COLO829 (cell line): ENCODE measurements at regions not wholly inside any gene's neighbourhood (a gene's known extent, or its start where the extent isn't known, plus 50 kb on each side); places are given as distances from the start of the nearest gene placed in this dataset.

Experiments
- DNase-seq: peaks from one replicate; pipeline ENCODE4 v3.0.0; 2012; ENCODE audit warnings: low spot score

DNA sequence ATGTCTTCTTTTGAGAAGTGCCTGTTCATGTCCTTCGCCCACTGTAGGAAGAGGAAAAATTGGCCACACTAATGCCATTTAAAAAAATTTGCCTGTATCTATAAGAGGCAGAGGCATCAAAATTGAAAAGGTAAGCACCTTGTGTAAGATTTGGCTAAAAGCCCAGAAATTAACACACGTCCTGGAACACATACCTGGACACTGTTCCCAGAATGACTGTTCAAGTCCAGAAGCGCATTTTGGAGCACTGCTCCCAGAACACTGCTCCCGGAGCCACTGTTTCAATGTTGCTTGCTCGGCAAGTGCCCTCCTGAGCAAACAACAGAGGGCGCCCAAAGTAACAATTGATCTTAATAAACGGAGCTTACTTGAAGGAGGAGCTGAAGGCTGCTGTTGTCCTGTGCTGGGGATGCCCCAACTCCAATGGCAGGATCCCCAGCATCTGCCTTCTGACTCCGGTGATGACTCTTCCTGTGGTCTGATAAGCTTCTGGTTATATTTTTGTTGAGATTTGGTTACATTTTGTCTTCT lies 1958.6 kb downstream of the C4orf33 start:
- no peak for DNase-seq

DNA sequence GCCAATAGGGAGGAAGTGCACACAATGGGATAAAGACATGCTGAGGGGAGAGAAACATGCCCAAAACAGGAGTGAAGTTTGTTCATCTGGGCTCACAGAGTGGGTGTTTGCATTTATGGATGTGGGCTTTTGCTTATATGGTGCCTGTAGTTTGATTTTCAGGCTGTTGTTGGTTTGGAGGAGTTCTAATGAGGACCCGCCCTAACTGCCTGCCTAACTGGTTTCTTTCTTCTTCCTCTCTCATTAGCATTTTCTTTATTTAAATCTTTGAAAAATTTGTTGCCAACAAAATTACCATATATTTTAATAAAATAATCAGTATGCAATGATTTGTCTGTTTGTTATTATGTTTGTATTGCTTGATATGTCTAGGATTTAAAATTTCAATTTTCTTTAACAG lies 1965.8 kb downstream of the C4orf33 start:
- DNase-seq, result no peak

DNA sequence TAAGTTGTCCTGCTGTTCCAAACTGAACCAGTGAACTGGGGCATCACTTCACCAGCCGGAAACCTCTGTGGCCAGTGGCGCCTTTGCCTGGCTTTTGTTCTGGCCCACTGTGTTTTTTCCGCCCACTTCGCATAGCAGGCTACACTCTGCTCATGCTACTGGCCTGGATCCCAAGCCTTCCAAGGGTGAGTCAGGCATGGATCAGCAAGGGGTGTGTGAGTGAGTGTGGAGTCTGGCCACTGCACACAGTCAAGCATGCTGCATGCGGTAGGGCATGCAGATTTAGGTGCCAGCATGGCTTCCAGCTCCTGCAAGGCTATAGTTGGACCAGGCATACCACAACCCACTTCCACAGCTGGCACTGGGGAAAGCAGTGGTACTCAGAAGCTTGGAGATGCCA lies 1967.9 kb downstream of the C4orf33 start:
- DNase-seq, result no peak

DNA sequence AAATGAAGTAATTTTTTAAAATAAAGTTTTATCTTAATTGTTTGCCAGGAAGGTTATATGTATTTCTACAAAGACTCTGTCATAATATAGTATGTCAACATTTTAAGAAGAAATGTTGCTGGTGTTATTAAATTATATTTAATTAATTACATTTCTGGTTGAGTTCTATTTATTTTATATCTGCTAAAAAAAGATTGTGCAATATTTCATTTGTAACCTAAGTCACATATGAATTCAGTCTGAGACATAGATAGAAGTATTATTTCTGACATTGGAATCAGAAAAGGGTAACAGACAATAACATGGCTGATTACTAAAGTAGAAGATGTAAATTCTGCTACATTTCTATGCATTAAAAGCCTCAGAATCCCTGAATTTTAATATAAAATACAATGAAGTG lies 1985.1 kb downstream of the C4orf33 start:
- no peak for DNase-seq

DNA sequence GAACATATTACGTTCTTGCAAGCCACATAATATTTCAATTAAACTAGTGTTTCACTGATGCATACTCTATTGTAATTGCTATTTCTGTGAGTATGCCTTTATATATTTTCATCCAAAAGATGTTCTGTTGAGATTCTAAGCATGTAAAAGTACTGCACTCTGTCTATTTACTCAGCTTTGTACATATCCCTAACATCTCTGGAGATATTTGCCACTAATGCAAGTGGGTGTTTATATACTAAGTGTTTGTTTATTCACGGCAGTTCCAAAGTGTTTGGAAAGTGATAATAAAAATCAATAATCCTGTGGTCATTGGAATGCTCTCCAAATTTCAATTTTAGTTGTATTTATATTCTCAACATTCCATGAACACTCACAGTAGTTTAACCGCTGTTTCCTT lies 1989.0 kb downstream of the C4orf33 start:
- no peak for DNase-seq

DNA sequence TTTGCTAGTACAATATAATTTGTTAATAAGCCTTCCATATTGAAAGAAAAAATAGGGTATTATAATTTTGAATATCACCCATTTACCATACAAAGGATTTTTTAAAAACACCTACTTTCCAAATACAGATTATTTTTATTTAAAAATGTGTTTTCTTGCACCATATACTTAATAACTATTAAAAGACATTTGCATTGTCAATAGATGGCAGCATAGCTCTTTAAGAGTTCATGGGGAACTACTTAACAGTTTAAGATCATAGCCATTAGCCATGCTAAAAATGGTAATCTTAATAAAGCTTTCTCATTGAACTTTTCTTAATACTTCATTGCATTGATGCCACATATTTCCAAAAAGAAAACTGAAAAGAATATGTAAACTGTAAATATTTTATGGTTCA lies 1995.9 kb downstream of the C4orf33 start:
- peak; percentile 31 for DNase-seq

DNA sequence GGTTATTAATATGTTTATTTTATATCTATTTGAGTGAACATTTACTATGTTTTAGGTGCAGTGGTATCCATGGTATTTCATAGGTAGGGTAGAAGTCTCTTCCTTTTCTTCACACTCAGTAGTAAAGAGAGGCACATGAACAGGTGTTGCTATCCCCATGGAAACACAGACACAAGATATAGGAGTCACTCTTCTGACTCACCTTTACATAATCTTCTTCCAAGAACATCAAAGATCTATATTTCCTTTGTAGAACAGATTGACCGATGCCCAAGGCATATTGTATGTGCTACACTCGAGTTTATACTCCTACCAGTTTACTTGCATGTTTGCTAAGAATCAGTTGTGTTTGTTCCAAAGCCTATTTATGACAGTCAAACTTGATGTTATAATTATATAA lies 1997.4 kb downstream of the C4orf33 start:
- no peak for DNase-seq

DNA sequence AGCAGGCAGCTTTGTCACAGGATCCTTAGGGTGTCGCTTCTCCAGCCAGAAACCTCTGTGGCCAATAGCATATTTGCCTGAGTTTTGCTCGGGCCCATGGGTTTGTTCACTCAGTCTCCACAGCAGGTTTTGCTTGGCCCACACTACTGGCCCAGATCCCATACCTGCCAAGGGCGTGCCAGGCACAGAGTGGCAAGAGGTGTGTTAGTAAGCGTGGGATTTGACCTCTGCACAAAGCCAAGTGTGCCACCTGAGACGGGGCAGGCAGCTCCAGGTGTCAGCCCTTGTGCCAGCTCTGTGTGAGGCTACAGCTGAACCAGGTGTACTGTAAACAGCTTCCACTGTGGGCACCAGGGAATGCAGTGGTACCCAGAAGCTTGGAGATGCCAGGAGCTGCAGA lies 2003.0 kb downstream of the C4orf33 start:
- DNase-seq, result no peak

DNA sequence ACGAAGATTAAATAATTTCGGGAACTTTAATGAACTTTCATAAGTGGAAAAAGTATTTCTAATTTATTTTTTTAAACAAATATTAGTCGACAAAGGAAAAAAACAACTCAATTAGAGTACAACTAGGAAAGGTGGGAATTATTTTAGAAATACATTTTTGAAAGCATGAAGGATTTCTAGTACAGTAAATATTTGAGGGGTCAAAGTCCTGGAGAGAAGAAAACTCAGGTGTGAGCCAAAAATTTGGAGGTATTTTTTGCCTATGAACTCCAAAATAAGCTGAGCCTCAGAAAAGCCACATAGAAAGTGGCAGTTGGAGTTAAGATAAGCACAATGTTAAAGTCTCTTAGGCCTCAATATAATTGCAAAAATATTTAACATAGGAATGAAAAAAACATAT lies 2017.3 kb downstream of the C4orf33 start:
- no peak for DNase-seq

DNA sequence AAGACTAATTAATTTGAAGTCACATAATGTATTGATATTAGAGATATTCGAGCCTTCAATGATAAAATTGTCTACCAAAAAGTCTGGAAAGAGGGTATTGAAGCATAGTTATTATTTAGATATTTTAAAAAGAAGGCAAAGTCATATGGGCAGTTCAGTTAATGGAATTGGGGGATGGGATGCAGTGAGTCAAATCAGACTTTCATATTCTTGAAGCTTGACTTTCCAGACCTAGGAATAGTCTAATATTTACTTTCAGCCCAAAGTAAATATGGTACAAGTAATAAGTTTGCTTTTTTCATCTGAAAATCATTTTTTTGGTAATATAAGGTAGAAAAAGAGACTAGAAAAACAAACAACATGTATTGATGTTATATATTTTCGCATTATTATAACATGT lies 2017.8 kb downstream of the C4orf33 start:
- no peak for DNase-seq

DNA sequence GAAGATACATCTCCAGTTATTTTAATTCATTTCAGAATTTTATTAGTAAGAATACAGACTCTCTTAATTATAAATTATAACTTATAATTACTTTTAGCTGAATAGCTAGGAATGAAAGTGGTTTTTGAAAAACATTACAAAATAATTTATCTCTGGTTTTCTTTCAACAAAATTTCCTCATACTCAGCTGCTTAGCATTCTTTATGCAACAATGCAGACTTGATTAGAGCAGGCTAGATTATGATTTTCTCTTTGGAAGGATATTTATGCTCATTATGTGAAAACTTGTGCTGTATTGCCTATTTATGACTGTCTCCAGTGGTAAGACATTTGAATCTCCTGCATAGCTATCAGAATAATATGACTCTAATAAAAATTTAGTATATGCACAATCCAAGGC lies 2023.7 kb downstream of the C4orf33 start:
- no peak for DNase-seq

DNA sequence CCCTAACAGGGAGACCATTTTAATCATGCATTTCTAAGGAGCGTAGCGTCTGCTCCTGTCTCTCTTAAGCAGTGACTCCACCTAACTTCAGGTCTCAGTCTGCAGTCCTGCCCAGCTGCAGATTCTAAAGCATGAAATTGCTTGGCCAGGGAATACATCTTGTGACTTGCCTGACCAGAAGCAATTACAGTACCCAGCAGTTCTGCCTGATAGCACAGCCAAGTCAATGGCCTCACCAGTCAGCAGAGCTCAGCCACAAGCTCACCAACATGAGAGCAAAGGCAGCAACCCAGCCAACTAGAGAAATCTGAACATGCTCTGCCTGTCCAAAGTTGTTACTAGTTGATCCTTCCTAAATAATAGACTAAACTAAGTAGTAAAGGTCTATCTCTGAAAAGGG lies 2011.9 kb upstream of the PCDH10 start:
- no peak for DNase-seq

DNA sequence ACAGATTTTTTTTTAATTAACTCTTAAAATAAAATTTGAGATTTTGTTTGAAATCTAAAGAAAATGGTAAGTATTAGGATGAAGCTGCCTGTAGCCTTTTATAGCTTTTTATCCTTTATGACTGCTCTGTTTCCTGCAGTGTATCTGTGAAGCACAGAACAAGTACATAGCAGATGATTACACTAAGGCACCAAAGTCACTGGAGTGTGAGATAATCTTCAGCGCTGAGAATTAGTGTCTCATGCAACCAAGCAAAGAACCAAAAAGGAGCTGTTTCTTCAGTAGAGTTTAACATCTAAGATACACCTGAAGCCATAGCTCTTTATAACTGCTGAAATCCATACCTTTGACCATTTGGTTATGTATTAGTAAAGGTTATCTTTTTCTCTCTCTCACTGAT lies 1989.8 kb upstream of the PCDH10 start:
- no peak for DNase-seq

DNA sequence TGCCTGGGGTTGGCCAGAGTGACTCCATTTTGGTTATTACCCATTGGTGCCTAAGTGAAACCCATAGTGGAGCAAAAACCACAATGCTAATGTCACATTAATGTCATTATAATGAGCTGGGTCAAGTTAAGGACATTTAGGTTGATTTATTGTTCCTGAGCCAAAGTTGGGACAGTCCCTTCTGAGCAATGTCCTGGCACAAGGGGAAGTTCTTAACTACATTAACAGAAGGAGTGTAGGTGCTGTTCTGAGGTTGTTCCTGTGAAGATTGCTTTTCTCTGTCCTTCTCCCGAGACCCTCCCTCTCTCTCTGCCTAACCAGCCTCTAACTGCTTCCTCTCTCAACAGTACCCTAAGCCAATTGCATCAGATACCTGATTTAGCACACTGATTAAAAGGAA lies 1956.8 kb upstream of the PCDH10 start:
- DNase-seq, result no peak

DNA sequence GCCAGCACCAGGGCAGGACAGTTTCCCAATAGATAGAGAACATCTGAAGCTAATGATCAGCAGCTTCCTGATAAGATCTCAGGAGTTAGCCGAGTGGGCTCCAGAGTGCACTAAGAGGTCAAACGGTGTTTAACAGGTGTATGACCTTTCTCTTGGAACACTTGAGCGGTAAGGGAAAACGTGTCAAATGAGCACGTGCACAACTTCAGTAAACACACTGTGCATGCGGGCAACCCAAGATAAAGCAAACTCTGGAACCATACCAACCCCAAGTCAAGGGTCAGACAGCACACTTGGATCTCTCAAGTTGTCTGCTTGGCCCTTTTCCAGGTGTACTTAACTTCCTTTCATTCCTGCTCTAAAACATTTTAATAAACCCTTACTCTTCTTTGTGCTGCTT lies 1941.5 kb upstream of the PCDH10 start:
- DNase-seq, result no peak

DNA sequence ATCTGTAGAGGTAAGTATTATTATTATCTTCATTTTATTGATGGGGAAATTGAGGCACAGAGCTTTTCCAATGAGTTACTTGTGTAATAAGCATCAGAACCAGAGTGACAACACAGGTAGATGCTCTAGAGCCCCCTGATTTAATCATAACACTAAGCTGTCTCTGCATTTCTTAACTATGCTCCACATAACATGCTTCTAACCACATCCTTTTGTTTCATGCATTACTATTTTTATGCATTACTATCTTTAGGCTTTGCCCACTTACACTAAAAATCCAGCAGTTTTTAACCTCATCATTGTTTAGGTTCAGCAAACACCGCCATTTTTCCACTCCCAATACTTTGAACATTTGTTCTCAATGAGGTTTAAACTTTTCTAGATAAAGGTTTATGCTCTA lies 1900.8 kb upstream of the PCDH10 start:
- no peak for DNase-seq

DNA sequence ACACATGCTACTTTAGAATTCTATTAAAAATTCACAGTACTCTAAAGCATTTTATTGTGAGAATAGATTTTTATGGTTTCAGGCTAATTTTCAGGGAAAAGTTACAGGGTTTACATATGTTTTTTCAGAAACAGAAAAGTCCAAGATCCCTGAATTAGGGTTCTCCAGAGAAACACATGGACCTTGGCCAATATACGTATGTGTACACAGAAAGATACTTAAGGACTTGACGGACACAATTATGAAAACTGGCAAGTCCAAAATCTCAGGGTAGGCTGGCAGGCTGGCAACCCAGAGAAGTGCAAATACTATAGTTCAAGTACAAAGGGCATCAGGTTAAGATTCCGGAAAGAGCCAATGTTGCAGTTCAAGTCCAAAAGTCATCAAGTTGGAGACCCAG lies 1897.8 kb upstream of the PCDH10 start:
- DNase-seq, result no peak

DNA sequence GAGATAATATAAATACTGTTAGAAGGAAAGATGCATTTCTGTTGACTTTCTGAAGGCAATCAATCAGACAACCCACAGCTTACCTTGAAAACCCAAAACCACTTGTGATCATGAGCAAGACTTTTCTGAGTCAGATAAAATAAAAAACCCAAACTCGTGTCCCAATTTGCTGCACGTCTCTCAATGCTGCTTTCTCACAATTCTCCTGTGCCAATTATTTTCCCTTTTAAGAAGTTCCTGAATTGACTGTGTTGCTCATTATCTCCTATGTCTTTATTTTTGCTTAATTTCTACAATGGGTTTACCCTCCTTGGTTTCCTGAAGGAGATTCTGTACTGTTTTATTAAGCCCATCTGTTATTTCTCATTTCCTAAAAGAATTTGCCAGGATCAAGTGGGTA lies 1891.9 kb upstream of the PCDH10 start:
- no peak for DNase-seq

DNA sequence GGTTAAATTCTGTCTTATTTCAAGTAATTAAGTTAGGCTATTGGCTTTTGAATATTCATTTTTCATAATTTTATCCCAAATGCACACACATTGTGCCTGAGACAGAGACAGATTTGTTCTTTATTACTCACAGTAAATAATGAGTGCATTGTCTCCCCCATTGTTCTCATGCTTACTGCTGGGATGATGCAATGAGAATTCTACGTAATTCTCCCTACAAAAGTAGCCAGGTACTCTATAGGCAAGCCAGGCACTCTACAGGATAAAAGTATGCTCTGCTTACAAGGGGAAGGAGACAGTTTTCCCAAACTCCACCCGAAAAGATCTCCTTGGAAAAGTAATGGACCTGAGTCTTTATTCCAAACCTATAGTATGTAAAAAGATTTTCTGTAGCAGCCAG lies 1890.7 kb upstream of the PCDH10 start:
- DNase-seq, result no peak

DNA sequence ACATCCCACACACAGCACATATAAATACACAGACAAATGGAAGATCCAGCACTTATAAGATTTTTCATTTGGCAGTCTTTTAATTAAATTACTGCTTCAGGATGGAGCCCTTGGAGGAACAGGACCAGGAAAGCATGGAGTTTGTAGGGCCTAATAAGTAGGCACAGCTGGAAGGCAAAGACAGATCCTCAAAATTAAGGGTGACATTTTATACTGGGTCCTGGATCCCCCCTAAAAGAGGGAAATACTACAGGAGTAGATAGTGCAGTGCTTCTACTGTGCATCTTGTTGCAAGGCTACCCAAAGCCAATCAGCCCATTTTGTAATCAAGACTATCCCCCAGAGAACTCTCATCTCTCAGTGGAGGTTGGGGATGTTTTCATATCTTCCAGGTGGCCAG lies 1860.7 kb upstream of the PCDH10 start:
- DNase-seq, result no peak

DNA sequence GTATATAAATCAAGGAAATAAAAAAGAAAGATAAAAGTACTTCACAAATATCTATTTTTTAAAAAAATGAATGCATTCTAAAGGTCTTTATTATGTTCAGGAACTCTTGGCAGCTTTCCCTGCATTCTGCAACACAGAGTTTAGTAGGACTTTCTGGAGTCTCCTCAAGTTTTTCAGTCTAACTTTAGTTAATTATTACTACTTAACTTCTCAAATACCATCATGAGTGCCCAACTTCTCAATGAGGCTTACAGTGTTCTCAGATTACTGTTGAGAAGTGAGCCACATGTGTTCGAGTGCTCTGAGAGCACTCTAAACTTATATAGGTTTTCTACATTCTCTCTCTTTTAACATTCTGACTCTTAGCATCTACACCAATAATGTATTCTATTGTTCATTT lies 1852.9 kb upstream of the PCDH10 start:
- no peak for DNase-seq

DNA sequence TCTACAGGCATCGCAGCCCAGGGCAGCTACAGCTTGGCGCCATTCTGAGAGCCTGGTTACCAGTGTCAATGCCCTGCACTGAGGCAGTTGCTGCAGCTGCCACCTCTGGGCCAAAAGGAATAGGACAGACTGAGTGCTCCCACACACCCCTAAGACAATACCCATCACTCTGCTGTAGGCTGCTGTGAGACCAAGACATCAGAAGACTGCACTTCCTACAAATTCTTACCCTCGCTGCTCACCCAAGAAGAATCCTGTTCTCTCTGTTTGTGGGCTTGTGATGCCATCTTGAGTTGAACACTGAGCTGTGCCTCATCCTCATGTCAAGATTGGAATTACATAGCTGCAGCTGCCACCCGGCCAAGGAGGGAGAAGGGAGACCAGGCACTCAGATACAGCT lies 1847.0 kb upstream of the PCDH10 start:
- DNase-seq, result no peak

DNA sequence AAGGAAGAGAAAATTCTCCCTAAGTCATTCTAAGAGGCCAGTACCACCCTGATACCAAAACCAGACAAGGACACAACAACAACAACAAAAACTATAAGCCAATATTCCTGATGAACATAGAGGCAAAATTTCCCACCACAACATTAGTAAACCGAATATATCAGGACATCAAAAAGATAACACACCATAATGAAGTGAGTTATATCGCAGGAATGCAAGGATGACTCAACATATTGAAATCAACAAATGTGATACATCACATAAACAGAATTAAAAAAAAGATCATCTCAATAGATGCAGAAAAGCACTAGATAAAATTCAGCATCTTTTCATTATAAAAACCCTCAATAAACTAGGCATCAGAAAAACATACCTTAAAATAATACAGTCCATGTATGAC lies 1844.4 kb upstream of the PCDH10 start:
- no peak for DNase-seq

DNA sequence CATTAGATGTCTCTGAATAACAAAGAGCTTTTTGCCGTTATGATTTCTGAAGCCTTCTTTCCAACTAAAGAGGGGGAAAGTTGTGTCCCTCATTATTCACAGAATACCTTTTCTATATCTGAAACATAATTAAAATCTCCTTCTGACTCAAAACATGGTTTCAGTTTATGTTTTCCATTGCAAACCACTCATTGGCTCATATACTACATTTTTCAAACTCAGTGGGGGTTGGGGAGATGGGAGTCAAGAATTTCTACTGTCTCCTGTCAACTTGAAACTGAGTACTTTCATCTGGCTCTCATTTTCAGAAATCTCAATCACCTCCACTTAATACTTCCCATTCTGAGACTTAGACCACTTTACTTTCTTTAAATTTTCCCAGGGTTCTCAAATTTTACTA lies 1839.5 kb upstream of the PCDH10 start:
- no peak for DNase-seq

DNA sequence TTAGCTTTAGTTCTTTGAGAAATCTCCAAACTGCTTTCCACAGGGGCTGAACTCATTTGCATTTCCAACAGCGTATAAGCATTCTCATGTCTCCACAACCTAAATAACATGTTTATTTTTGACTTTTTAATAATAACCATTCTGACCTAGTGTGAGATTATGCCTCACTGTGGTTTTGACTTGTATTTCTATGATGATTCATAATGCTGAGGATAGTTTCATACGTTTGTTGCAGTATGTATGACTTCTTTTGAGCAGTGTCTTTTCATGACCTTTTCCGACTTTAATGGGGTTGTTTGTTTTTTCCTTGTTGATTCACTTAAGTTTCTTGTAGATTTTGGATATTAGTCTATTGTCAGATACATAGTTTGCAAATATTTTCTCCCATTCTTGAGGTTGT lies 1833.0 kb upstream of the PCDH10 start:
- no peak for DNase-seq
